Lung (tissue), 11 donors: ENCODE measurements at regions not wholly inside any gene's neighbourhood (a gene's known extent, or its start where the extent isn't known, plus 50 kb on each side); places are given as distances from the start of the nearest gene placed in this dataset.

Experiments used
- ATAC-seq: fragments of 200-7000 bp; cut with Tn5 transposase; one replicate; pipeline ENCODE4 v1.9.1; 2020; ENCODE audit warnings: moderate number of reproducible peaks; ENCODE audit not compliant: insufficient read depth, low FRiP score
- DNase-seq, 3 donors: peaks; one replicate each; pipeline ENCODE4 v3.0.0-alpha.2; 2013 to 2017
- H3K27ac ChIP-seq, 2 donors: one replicate each; pipeline ENCODE4 v1.5.1; 2013; ENCODE audit warnings: mild to moderate bottlenecking in 2 of 2, moderate library complexity in 2 of 2, control low read depth in 1 of 2, inconsistent platforms in 1 of 2, low read depth in 1 of 2, low read length in 1 of 2
- H3K27me3 ChIP-seq, 3 donors: one replicate each; pipeline ENCODE4 v1.5.1; 2013; ENCODE audit warnings: low read length in 2 of 3; ENCODE audit not compliant: control insufficient read depth in 3 of 3, insufficient read depth in 3 of 3
- H3K36me3 ChIP-seq, 4 donors: one replicate each; pipeline ENCODE4 v1.5.1; 2013; ENCODE audit warnings: low read length in 4 of 4, mild to moderate bottlenecking in 1 of 4, moderate library complexity in 1 of 4; ENCODE audit not compliant: control insufficient read depth in 4 of 4, insufficient read depth in 4 of 4
- H3K4me1 ChIP-seq, 5 donors: one replicate each; pipeline ENCODE4 v1.5.1; 2013; ENCODE audit warnings: low read length in 5 of 5, mild to moderate bottlenecking in 2 of 5, moderate library complexity in 1 of 5; ENCODE audit not compliant: control insufficient read depth in 5 of 5, insufficient read depth in 5 of 5
- H3K4me3 ChIP-seq: one replicate; pipeline ENCODE4 v1.5.1; 2013; ENCODE audit warnings: mild to moderate bottlenecking, control low read depth, moderate library complexity
- H3K9ac ChIP-seq, 2 donors: one replicate each; pipeline ENCODE4 v1.5.1; 2013; ENCODE audit warnings: low read length in 2 of 2, control low read depth in 1 of 2; ENCODE audit not compliant: insufficient read depth in 1 of 2
- H3K9me3 ChIP-seq, 4 donors: one replicate each; pipeline ENCODE4 v1.5.1; 2013; ENCODE audit warnings: low read length in 3 of 4, mild to moderate bottlenecking in 1 of 4, moderate library complexity in 1 of 4; ENCODE audit not compliant: control insufficient read depth in 4 of 4, insufficient read depth in 3 of 4
- CTCF ChIP-seq: IDR thresholded peaks from 2 replicates; pipeline ENCODE4 v1.5.1; 2012; ENCODE audit warnings: mild to moderate bottlenecking; ENCODE audit errors: control extremely low read depth, extremely low read depth
- WGBS, 2 donors: extraction: QIAGEN DNeasy Blood & Tissue Kit; methylation state at CpG; one replicate each; pipeline ENCODE4 v1.1.7; 2013; 5-methylcytosine and 5-hydroxymethylcytosine counted together
- donor health status: control.
- donor health status: control.
- donor health status: Bipolar disorder and iron deficiency.
- donor health status: healthy.
- donor health status: DM: yes; HTN: yes; CAD: no.

- H3K9ac ChIP-seq: no peak overlapping the region
- H3K36me3 ChIP-seq: no peaks in the 10 kb centered on the region
- DNase-seq (no peak), ATAC-seq (no peak)
- H3K4me3 ChIP-seq: no peak overlapping the region
- H3K4me1 ChIP-seq: no peaks in the 10 kb centered on the region
- H3K9me3 ChIP-seq: no peaks in the 10 kb centered on the region
- no peak overlapping the region for H3K27ac ChIP-seq
- H3K27me3 ChIP-seq: no peaks in the 10 kb centered on the region
- no peak for TF ChIP-seq CTCF
Observed at GRCh38 chr13:34129436-34129835, 311.5 kb downstream of the RFC3 start.

GRCh38 chr13:34137200-34137599 is 319.3 kb downstream of the RFC3 start:
- Histone ChIP-seq H3K4me3 (no peak overlapping the region), H3K27ac (no peak overlapping the region), H3K9ac (no peak overlapping the region), H3K36me3 (no peaks in the 10 kb centered on the region), H3K4me1 (no peaks in the 10 kb centered on the region), H3K27me3 (no peaks in the 10 kb centered on the region), H3K9me3 (peaks cover 0 to 6% (median 4%) of the 10 kb centered on the region in 4 donors)
- 86 to 98% methylated on average over 2 of the region's 2 CpGs for WGBS, 2 donors
- TF ChIP-seq CTCF: no peak
- no peak for ATAC-seq
- DNase-seq: no peak

GRCh38 chr13:34139660-34140227 is 321.8 kb downstream of the RFC3 start:
- WGBS, 2 donors: 77 to 80% methylated on average over 4 of the region's 4 CpGs
- TF ChIP-seq CTCF: no peak

GRCh38 chr13:34143637-34144036 is 325.7 kb downstream of the RFC3 start:
- H3K36me3 ChIP-seq: no peaks in the 10 kb centered on the region
- no peak overlapping the region for H3K4me3 ChIP-seq
- no peaks in the 10 kb centered on the region for H3K27me3 ChIP-seq
- H3K9me3 ChIP-seq: peaks cover 0 to 5% (median 0%) of the 10 kb centered on the region in 4 donors
- no peak for DNase-seq
- ATAC-seq: no peak
- no peaks in the 10 kb centered on the region for H3K4me1 ChIP-seq
- H3K9ac ChIP-seq: no peak overlapping the region
- H3K27ac ChIP-seq: no peak overlapping the region
- no peak for TF ChIP-seq CTCF
- WGBS, 2 donors: 89 to 95% methylated on average over 1 of the region's 1 CpG

More at GRCh38 chr13:34139660-34140227, 321.8 kb downstream of the RFC3 start:
- ATAC-seq: no peak
- DNase-seq: no peak
- peaks cover 0 to 6% (median 4%) of the 10 kb centered on the region in 4 donors for H3K9me3 ChIP-seq
- no peaks in the 10 kb centered on the region for H3K4me1 ChIP-seq
- H3K36me3 ChIP-seq: no peaks in the 10 kb centered on the region
- no peak overlapping the region for H3K27ac ChIP-seq
- no peak overlapping the region for H3K4me3 ChIP-seq
- no peaks in the 10 kb centered on the region for H3K27me3 ChIP-seq
- no peak overlapping the region for H3K9ac ChIP-seq
